ENCODE measurements at regions not wholly inside any gene's neighbourhood (a gene's known extent, or its start where the extent isn't known, plus 50 kb on each side); places are given as distances from the start of the nearest gene placed in this dataset.

GRCh38 chr18:76644580-76644979, 149.5 kb upstream of the ZNF516 start:
- no peak for TF ChIP-seq CTCF (IDR thresholded peaks at IDR 0.05; ENCODE audit: borderline replicate concordance, extremely low read depth, low read length, poor library complexity, severe bottlenecking)
- TF ChIP-seq EZH2 (IDR thresholded peaks at IDR 0.05; ENCODE audit: borderline replicate concordance, low read depth, low read length, severe bottlenecking), result no peak

All from DND-41 (cell line).